Right lung (tissue), 2 donors: ENCODE measurements at regions not wholly inside any gene's neighbourhood (a gene's known extent, or its start where the extent isn't known, plus 50 kb on each side); places are given as distances from the start of the nearest gene placed in this dataset.

Experiments used
- DNase-seq, 2 donors: peaks; one replicate each; pipeline ENCODE4 v3.0.0-alpha.2; 2013

GRCh38 chr2:4844881-4845280 lies 847.3 kb upstream of the SOX11 start:
- peak; percentile 25 to 42 for DNase-seq

GRCh38 chr2:4862031-4862430 lies 830.2 kb upstream of the SOX11 start:
- no peak for DNase-seq

- DNase-seq = no peak
These were observed 826.0 kb upstream of the SOX11 start for GRCh38 chr2:4866198-4866597.

GRCh38 chr2:4868466-4868865 lies 823.7 kb upstream of the SOX11 start:
- no peak for DNase-seq

GRCh38 chr2:4869154-4869553 lies 823.0 kb upstream of the SOX11 start:
- DNase-seq = no peak

- DNase-seq = no peak
These were observed 818.8 kb upstream of the SOX11 start for GRCh38 chr2:4873364-4873763.

GRCh38 chr2:4873876-4874593 lies 818.1 kb upstream of the SOX11 start:
- DNase-seq = no peak

- no peak for DNase-seq
These were observed 809.8 kb upstream of the SOX11 start for GRCh38 chr2:4882421-4882820.

- DNase-seq = no peak
These were observed 809.2 kb upstream of the SOX11 start for GRCh38 chr2:4882941-4883340.

- no peak for DNase-seq
These were observed 808.8 kb upstream of the SOX11 start for GRCh38 chr2:4883375-4883774.

GRCh38 chr2:4884117-4884571 lies 808.0 kb upstream of the SOX11 start:
- no peak for DNase-seq

GRCh38 chr2:4891394-4891793 lies 800.8 kb upstream of the SOX11 start:
- DNase-seq = no peak

GRCh38 chr2:4895371-4895770 lies 796.8 kb upstream of the SOX11 start:
- no peak for DNase-seq

GRCh38 chr2:4898706-4899105 lies 793.5 kb upstream of the SOX11 start:
- DNase-seq = no peak

GRCh38 chr2:4900242-4900641 lies 791.9 kb upstream of the SOX11 start:
- no peak for DNase-seq

GRCh38 chr2:4900861-4901770 lies 791.1 kb upstream of the SOX11 start:
- no peak for DNase-seq

- no peak for DNase-seq
These were observed 788.4 kb upstream of the SOX11 start for GRCh38 chr2:4903656-4904348.

- no peak for DNase-seq
These were observed 783.7 kb upstream of the SOX11 start for GRCh38 chr2:4908461-4908860.

GRCh38 chr2:4909346-4910009 lies 782.7 kb upstream of the SOX11 start:
- no peak for DNase-seq

GRCh38 chr2:4914036-4914435 lies 778.1 kb upstream of the SOX11 start:
- no peak for DNase-seq

- DNase-seq = no peak
These were observed 777.6 kb upstream of the SOX11 start for GRCh38 chr2:4914551-4914950.

- no peak for DNase-seq
These were observed 776.8 kb upstream of the SOX11 start for GRCh38 chr2:4915357-4915756.
